ENCODE measurements at regions not wholly inside any gene's neighbourhood (a gene's known extent, or its start where the extent isn't known, plus 50 kb on each side); places are given as distances from the start of the nearest gene placed in this dataset.

DNA sequence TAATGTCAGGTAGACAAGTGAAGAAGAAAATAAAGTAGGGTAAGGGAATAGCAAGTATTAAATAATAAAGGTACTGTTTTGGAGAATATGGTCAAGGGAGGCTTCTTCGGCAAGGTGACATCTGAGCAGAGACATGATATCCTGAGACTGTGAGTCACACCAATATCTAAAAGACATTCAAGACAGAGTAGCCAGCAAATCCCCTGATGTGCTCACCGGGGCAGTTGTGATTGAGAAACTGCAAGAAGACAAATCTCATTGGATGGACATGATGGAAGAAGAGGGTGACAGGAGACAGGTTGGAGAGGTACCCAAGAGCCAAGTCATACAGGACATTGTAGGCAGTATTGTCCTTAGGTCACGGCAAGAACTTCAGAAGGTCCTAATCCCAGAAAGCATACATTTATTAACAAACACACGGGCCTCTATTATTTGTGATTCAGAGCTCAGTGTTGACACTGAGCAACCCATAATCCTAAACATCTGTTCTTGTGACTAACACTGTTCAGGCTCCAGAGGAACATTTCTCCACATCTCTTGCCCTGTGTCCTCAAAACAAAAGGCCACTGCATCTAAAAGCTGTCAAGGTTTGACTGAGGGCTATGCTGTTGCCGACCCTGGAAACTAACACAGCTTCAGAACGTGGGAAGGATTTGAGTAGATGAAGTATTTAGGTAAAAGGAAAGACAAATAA lies 258.7 kb upstream of the CLINT1 start:
- H3K27me3 Mint-ChIP-seq (ENCODE audit: low read depth) = peaks cover 15% of the 10 kb centered on the region
- DNase-seq (no peak), ATAC-seq (no peak)
- no peaks in the 10 kb centered on the region for H3K4me1 Mint-ChIP-seq (ENCODE audit: low read depth)
- no peaks in the 10 kb centered on the region for H3K36me3 Mint-ChIP-seq (ENCODE audit: insufficient read depth)
- no peaks in the 10 kb centered on the region for H3K9me3 Mint-ChIP-seq
- H3K4me3 Mint-ChIP-seq = no peak overlapping the region

DNA sequence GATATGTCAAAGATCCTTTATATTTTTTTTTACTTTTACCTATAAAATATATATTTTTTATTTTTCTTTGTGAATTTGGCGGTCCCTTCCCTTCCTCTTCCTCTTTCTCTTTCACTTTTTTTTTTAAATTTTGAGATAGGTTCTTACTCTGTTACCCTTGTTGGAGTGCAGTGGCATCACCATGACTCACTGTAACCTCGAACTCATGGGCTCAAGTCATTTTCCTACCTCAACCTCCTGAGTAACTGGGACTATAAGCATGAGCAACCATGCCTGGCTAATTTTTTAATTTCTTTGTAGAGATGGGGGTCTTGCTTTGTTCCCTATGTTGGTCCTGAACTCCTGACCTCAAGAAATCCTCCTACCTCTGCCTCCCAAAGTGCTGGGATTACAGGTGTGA lies 258.0 kb upstream of the CLINT1 start:
- Mint-ChIP-seq H3K27me3 (ENCODE audit: low read depth) (peaks cover 18% of the 10 kb centered on the region), H3K4me3 (no peak overlapping the region), H3K4me1 (ENCODE audit: low read depth) (no peaks in the 10 kb centered on the region), H3K36me3 (ENCODE audit: insufficient read depth) (no peaks in the 10 kb centered on the region), H3K9me3 (no peaks in the 10 kb centered on the region)
- ATAC-seq (peak in 1 of 2 donors; percentile 48), DNase-seq (no peak)

DNA sequence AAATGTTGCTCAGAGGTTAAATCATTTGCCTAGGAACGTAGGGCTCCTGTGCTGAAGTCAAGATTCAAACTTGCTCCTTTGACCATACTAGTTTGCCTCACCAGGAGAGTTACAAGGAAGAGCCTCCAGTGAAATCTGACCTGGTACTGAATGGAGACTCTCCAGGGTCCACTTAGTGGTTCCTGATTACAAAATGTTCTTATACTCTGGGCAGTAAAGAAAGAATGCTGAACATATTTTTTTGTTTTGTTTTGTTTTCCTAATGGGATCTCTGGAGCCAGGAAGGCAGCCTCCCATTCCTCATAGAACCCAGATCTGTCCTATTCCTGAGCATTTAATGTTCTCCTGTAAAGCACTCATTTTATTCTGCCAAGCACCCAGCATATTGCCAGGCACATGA lies 256.5 kb upstream of the CLINT1 start:
- ATAC-seq = no peak
- Mint-ChIP-seq H3K27me3 (ENCODE audit: low read depth) (peaks cover 19% of the 10 kb centered on the region), H3K4me1 (ENCODE audit: low read depth) (no peaks in the 10 kb centered on the region), H3K9me3 (no peaks in the 10 kb centered on the region), H3K4me3 (no peak overlapping the region), H3K36me3 (ENCODE audit: insufficient read depth) (no peaks in the 10 kb centered on the region)
- DNase-seq = no peak

DNA sequence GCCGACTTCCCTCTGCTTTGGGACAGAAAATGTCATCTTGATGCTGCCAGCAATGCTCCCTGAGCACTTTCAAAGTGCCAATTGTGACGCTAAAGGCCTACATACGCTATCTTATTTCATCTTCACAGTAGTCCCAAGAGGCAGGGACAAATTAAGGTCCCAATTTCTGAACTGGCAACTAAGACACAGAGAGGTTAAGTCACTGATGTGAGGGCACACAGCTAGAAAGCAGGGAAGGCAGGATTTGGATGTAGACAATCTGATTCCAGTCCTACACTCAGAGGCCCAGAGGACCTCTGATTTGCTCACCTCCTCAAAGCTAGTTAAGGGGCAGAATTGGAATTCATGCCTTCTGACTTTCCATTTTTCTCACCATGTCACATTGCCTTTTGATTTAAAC lies 249.2 kb upstream of the CLINT1 start:
- no peaks in the 10 kb centered on the region for H3K36me3 Mint-ChIP-seq (ENCODE audit: insufficient read depth)
- no peak for DNase-seq
- H3K4me3 Mint-ChIP-seq = no peak overlapping the region

DNA sequence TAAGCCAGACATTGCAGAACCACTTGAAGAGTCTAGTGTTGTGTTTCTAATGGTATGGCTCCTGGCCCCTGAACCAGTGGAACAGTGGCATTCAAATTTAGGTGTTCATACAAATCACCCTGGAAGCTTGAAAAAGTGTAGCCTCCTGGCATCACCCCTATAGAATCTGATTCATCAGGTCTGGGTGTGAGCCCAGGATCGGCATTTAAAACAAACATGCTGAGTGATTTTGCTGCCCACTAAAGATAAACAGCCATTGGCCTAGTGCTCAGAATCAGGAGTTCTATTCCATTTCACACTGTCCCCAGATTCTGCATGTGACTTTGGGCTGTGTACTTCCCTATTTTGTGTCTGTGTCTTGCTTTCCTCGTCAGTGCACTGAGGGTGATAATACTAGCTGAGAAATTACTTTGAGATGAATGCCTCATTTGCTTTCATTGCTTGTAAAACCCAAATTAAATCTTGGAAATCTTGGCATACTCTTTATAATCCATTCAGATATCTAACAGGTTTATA lies 241.5 kb upstream of the CLINT1 start:
- no peaks in the 10 kb centered on the region for H3K9me3 Mint-ChIP-seq
- ATAC-seq (no peak), DNase-seq (no peak)
- H3K4me1 Mint-ChIP-seq (ENCODE audit: low read depth) = no peaks in the 10 kb centered on the region
- H3K4me3 Mint-ChIP-seq = no peak overlapping the region
- H3K27me3 Mint-ChIP-seq (ENCODE audit: low read depth) = peaks cover 6% of the 10 kb centered on the region
- no peaks in the 10 kb centered on the region for H3K36me3 Mint-ChIP-seq (ENCODE audit: insufficient read depth)

More for the DNA sequence above, 249.2 kb upstream of the CLINT1 start:
- Mint-ChIP-seq H3K27me3 (ENCODE audit: low read depth) (peaks cover 7% of the 10 kb centered on the region), H3K4me1 (ENCODE audit: low read depth) (no peaks in the 10 kb centered on the region), H3K9me3 (no peaks in the 10 kb centered on the region)
- no peak for ATAC-seq

DNA sequence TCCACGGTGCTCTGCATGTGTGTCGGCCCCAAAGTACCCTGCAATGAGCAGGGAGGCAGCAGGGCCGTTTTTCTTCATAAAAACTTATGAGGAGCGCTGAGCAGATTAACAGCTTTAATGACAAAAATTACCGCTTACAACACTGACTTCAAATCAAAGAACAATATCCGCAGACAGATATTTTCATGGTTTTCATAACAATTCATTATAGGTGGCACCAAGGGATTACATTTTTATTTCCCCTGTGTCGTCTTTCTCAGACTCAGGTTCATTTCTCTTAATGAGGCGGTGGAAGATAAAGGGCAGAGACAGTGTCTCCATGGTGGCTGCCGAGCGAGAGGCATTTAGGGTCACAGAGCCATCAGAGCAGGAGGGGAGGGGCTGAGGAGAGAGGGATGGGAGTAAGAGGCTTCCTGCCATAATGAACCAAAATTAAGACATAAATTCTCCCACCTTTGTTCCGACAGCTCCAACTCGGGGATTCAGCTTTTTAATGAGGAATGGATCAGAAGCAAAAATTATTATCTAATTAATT lies 240.7 kb upstream of the CLINT1 start:
- Mint-ChIP-seq H3K4me3 (no peak overlapping the region), H3K36me3 (ENCODE audit: insufficient read depth) (no peaks in the 10 kb centered on the region), H3K4me1 (ENCODE audit: low read depth) (no peaks in the 10 kb centered on the region), H3K9me3 (no peaks in the 10 kb centered on the region), H3K27me3 (ENCODE audit: low read depth) (peaks cover 6% of the 10 kb centered on the region)
- no peak for DNase-seq
- no peak for ATAC-seq

DNA sequence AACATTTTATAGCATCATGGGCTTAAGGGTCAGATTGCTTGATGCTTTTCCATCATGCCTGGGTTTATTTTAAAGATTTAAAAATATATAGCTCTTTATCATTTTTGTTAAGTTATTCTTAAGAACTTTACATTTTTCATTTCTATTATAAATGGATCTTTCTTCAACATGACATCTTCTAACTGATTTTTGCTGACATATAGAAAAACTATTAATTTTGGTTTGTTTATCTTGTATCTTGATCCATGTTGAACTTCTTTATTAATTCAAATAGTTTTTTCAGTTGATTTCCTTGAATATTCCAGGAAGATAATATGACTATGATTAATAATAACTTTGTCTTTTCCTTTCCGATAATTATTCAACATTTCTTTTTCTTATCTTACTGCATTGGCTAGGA lies 237.9 kb upstream of the CLINT1 start:
- H3K4me1 Mint-ChIP-seq (ENCODE audit: low read depth) = no peaks in the 10 kb centered on the region
- H3K36me3 Mint-ChIP-seq (ENCODE audit: insufficient read depth) = no peaks in the 10 kb centered on the region
- DNase-seq (no peak), ATAC-seq (no peak)
- peaks cover 17% of the 10 kb centered on the region for H3K27me3 Mint-ChIP-seq (ENCODE audit: low read depth)
- no peak overlapping the region for H3K4me3 Mint-ChIP-seq
- no peaks in the 10 kb centered on the region for H3K9me3 Mint-ChIP-seq

DNA sequence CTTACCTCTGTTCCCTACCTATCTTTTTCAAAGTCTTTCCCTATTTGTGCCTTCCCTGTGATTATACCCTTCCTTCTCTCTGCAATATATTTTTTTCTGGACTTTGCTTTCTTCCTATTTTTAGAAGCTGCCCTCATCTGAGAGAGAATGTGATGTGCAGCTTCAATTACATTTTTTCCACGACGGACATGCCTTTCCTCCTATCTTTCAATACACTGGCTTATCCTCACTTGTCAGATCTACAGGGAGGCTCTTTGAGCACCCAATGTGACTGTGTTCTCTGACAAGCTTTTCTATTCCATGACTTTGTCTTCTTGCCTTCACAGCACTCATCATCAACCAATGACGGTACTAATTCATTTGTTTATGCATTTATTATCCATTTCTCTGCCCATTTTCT lies 227.9 kb upstream of the CLINT1 start:
- H3K27me3 Mint-ChIP-seq (ENCODE audit: low read depth) = peaks cover 22% of the 10 kb centered on the region

DNA sequence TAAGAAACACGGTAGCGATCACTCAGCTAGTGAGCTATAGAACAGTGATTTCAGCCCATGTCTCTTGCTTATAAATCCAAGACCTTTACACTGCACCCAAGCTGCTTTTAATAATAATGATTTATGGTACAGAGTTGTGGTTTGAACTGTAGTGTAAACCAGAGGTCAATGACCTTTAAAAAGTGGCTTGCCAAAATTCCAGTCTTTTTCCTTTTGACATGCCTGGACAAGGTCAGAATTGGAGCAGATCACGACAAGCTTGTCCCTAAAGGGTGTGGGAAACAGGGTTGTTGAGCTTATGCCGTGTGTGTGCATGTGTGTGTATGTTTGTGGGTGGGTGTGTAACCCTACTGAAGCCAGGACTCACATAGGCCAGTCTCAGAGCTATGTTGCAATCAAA lies 225.3 kb upstream of the CLINT1 start:
- no peak for ATAC-seq

More for the DNA sequence above, 227.9 kb upstream of the CLINT1 start:
- H3K36me3 Mint-ChIP-seq (ENCODE audit: insufficient read depth) = no peaks in the 10 kb centered on the region
- ATAC-seq = no peak
- DNase-seq = no peak
- no peaks in the 10 kb centered on the region for H3K4me1 Mint-ChIP-seq (ENCODE audit: low read depth)
- H3K9me3 Mint-ChIP-seq = no peaks in the 10 kb centered on the region
- no peak overlapping the region for H3K4me3 Mint-ChIP-seq

DNA sequence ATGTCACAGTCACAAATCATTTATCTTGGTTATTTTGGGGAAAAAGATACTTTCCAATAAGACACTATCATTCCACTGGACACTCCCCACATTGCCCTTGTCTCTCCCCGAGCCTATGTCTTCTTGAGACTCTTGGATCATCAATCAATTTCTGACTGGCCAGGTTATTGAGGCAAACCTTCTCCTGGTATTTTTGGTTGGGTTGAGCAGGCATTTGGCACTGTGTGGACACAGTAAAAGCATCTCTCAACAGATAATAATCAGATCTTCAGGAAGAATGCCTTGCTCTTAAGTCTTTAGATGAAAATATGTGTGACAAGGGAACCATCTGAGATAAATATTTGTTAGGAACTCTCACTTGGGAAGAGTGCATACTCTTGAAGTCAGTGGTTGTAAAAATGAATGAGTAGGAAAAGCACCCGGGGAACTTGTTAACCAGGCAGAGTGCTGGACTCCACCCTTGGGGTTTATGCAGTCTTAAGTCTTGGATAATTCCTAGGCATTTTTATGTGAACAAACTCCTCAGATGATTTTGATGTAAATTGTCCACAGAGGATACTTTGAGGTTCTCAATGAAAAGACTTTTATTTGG lies 223.8 kb upstream of the CLINT1 start:
- Mint-ChIP-seq H3K9me3 (no peaks in the 10 kb centered on the region), H3K36me3 (ENCODE audit: insufficient read depth) (no peaks in the 10 kb centered on the region), H3K4me1 (ENCODE audit: low read depth) (no peaks in the 10 kb centered on the region), H3K27me3 (ENCODE audit: low read depth) (peaks cover 17% of the 10 kb centered on the region), H3K4me3 (no peak overlapping the region)
- ATAC-seq = no peak
- no peak for DNase-seq

More for the DNA sequence above, 225.3 kb upstream of the CLINT1 start:
- no peak for DNase-seq
- Mint-ChIP-seq H3K4me3 (no peak overlapping the region), H3K27me3 (ENCODE audit: low read depth) (peaks cover 24% of the 10 kb centered on the region), H3K9me3 (no peaks in the 10 kb centered on the region), H3K36me3 (ENCODE audit: insufficient read depth) (no peaks in the 10 kb centered on the region), H3K4me1 (ENCODE audit: low read depth) (no peaks in the 10 kb centered on the region)

DNA sequence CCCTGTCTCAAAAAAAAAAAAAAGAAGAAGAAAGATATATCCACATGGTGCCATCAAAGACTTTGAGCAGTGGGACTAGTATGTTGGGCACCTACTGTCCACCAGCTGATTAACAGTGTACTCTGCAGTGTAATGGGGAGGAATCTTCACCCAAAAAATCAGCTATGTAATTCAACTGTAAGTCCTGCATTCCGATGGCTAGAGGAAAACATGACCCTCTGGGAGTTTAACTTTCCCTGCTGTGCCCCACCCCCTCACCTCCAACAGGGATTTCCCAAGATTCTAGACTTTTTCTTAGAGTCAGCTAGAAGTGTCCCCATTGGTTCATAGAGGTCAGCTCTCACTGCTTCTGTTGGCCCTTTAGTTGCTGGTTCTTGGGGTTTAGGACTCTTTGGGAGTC lies 221.2 kb upstream of the CLINT1 start:
- DNase-seq = no peak
- Mint-ChIP-seq H3K36me3 (ENCODE audit: insufficient read depth) (no peaks in the 10 kb centered on the region), H3K4me1 (ENCODE audit: low read depth) (peaks cover 5% of the 10 kb centered on the region), H3K27me3 (ENCODE audit: low read depth) (peaks cover 11% of the 10 kb centered on the region), H3K9me3 (no peaks in the 10 kb centered on the region), H3K4me3 (no peak overlapping the region)
- no peak for ATAC-seq

DNA sequence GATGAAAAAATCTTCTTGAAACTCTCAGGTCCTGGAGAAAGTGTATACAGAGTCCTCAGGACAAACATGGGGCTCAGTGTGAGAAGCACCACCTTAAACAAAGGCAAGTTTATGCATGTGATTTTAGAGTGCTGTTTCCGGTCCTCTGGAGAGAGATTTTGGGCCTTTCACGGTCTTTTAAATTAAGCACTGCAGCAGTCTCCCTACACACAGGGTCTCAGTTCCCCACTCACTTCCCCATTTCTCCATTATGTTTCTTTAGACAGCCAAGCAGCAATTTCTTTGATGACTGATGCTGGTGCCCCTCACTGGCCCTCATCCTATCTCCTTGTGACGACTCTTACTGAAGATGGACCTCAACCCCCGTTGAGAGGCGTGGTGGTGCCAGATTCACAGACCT lies 220.2 kb upstream of the CLINT1 start:
- Mint-ChIP-seq H3K27me3 (ENCODE audit: low read depth) (peaks cover 9% of the 10 kb centered on the region), H3K9me3 (no peaks in the 10 kb centered on the region), H3K4me1 (ENCODE audit: low read depth) (peaks cover 5% of the 10 kb centered on the region), H3K4me3 (no peak overlapping the region), H3K36me3 (ENCODE audit: insufficient read depth) (no peaks in the 10 kb centered on the region)
- ATAC-seq (no peak), DNase-seq (no peak)

DNA sequence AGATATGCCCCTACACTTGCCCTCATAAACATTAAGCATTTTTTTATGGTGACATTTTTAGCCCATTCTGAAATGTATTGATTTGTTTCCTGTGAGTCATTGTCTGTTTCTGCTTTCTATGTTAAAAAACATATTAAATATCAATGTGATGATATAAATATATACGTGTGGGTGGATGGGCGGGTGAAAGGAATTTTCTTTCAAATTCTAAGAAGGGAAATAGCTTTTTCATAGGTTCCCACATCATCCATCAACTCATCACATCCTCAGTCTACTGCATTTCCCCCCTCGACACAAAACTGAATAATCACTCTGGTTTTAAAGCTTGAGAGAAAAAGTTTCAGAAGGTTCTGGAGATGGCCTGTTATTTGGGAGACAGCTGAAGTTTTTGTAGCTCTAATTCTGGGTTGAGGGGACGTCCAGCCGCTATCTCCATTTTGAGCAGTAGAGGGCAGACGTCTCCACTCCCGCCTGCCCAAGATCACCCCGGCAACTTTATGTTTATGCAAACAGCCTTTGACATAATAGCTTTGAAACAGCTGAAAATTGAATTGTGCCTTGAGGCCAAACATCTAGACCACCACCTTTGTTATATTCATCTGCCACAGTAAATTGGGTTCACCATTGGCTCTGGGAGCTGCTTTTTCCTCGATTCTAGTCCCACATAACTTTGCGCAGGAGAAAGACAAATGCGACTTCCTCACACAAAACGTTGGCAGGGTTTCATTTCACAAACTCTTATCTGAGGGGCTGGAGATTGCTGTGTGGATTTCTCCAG lies 216.2 kb upstream of the CLINT1 start:
- H3K9me3 Mint-ChIP-seq = no peaks in the 10 kb centered on the region
- H3K27me3 Mint-ChIP-seq (ENCODE audit: low read depth) = peaks cover 4% of the 10 kb centered on the region
- peaks cover 5% of the 10 kb centered on the region for H3K4me1 Mint-ChIP-seq (ENCODE audit: low read depth)
- no peak overlapping the region for H3K4me3 Mint-ChIP-seq
- DNase-seq (peak; percentile 13), ATAC-seq (peak; percentile 54 to 69)
- H3K36me3 Mint-ChIP-seq (ENCODE audit: insufficient read depth) = no peaks in the 10 kb centered on the region

DNA sequence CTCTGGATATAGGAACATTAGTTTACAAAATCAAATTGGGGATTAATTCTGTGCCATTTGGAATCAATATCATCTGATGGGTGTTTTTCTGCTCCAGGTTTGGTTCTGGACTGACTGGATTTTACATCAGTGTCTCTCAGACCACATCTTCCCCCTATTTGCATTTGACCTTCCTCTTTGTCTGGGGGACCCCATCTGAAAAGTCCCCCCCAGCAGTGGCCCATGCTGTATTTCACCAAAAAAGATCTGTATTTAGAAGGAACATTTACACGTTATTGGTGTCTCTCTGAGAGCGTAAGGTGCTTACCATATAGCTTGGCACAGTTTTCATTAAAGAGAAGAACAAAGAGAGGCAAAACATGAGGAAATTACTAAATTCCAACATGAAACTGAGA lies 215.6 kb upstream of the CLINT1 start:
- no peak for ATAC-seq
- DNase-seq = no peak
- H3K4me1 Mint-ChIP-seq (ENCODE audit: low read depth) = peaks cover 5% of the 10 kb centered on the region
- H3K27me3 Mint-ChIP-seq (ENCODE audit: low read depth) = peaks cover 4% of the 10 kb centered on the region
- no peak overlapping the region for H3K4me3 Mint-ChIP-seq
- no peaks in the 10 kb centered on the region for H3K9me3 Mint-ChIP-seq
- H3K36me3 Mint-ChIP-seq (ENCODE audit: insufficient read depth) = no peaks in the 10 kb centered on the region
